Fibroblast of the conjunctiva (primary cell): ENCODE measurements at regions not wholly inside any gene's neighbourhood (a gene's known extent, or its start where the extent isn't known, plus 50 kb on each side); places are given as distances from the start of the nearest gene placed in this dataset.

Experiments
- DNase-seq: peaks from one replicate; pipeline ENCODE4 v3.0.0-alpha.2; 2010; ENCODE audit warnings: low read depth

DNA sequence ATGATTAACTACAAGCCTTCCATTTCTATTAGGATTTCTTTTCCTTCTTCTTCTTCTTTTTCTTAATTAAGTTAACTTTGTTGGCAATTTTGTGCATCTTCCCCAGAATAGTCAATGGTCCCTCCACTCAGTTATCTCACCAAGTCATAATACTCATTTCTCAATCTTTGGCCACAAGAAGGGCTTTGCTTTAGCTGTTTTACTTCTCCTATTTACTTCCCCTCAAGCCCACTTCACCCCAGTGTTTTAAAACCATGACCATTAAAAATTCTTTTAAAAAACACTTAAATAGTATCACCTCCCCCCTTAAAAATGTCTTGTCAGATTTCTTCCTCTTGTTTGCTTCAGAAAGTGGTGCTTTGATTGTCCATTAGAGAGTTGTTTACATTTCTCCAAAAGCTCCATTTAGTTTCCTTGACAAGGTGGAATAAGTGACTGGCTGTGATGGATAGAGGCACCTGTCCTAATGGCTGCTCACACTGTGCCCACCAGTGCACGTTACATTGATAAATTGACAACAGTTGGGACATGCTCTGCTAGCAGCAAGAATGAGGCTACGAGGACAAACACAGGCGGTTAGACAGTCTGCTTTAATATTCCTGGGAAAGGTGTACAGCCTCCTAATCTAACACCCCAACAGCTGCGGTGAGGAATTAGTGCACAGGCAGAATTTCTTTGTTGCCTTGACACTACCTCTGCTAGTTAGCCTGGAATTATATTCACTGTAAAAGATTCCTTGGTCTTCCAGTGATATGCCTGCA lies 354.7 kb downstream of the LMO4 start:
- no peak for DNase-seq

DNA sequence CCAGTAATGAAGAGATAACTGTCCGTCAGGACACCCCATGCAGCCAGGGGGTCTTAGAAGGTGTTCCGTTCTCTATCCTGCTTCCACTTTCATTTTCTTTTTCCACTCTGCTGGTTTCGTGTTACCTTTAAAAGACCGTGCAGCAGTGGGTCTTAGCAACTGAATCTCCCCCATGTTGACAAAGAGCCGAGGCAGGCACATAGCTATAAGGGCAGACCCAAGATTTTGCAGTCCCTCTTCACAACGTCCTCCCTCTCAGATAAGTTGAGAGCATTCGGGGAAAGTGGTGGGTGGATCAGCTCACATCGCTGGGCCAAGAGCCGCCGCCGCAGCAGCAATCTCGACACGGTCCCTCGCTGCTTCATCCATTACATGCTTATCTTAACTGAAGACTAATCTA lies 355.5 kb downstream of the LMO4 start:
- no peak for DNase-seq

GRCh38 chr1:87684713-87685205 lies 356.1 kb downstream of the LMO4 start:
- no peak for DNase-seq

DNA sequence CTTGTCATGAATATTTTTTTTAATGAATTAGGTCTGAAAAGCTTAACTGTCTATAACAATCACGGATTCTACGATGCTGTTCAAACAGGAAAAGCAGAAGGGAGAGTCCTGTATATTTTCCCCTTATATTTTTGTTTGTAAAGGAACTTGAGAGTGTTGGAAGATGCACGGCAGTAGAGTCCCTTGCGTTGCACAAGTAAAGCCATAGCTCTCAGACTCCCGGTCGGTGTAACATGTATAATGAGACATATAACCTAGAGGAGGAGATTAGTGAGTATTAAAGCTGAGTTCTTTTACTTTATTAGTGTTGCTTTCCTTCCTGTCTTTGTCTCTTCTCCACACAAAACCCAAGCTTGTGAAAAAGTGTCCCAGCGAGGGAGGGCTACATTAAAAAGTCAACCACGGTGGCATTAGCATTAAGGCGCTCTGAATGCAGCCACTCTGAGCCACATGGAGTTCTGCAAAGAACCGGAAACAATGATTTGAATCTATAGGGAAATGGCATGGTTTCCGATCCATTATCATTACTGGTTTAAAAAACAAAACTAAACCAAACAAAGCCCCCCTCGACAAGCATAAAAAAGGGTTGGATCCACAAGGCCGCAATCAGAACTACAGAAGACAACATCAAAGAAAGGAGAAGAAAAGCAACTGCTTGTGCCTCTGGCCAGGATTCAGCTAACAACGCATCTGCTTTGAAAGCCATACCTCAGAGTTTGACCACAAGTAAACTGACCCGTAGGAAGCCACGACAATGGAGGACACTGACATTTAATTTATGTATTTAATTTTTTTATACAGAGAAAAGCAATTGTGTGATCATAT lies 356.8 kb downstream of the LMO4 start:
- no peak for DNase-seq

DNA sequence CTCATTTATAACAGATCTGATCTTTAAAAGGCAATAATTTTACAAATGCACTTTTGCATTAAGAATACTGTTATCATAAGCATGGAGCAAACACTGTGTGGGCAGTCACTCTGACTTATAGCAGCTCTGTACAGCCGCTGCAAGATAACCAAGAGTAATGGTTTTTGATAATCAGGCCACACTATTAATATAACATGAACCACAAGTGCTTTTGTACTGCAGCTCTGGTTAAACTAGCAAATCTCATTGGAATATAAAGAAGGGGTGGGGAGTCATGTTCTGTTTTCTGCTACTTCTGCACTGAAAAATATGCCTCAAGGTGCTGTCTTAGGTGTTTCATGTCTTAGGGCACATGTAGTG lies 357.4 kb downstream of the LMO4 start:
- no peak for DNase-seq

DNA sequence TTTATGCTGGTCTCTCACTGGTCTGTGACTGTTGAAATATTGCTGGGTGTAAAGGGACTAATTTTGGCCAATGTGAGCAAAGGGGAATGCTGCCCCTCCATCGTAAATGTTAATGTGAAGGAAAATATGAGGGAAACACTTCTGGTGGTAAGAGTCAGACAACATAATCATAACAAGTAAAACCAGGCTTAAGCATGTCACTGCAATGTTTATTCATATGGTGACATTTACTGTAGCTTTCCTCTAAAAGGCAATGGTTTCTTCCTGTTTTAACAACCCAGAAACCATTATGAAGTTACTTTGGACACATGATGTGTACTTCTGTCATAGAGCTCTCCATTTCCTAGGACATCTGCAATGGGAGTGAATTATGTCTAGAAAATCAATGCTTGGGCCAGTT lies 358.0 kb downstream of the LMO4 start:
- no peak for DNase-seq

- no peak for DNase-seq
These were observed 359.5 kb downstream of the LMO4 start for GRCh38 chr1:87688136-87688535.

- DNase-seq: no peak
These were observed 360.8 kb downstream of the LMO4 start for GRCh38 chr1:87689487-87689886.

GRCh38 chr1:87696483-87696882 lies 367.8 kb downstream of the LMO4 start:
- no peak for DNase-seq

- no peak for DNase-seq
These were observed 373.8 kb downstream of the LMO4 start for GRCh38 chr1:87702455-87702854.

GRCh38 chr1:87705233-87705632 lies 376.6 kb downstream of the LMO4 start:
- DNase-seq: no peak

GRCh38 chr1:87706203-87706602 lies 377.5 kb downstream of the LMO4 start:
- no peak for DNase-seq

DNA sequence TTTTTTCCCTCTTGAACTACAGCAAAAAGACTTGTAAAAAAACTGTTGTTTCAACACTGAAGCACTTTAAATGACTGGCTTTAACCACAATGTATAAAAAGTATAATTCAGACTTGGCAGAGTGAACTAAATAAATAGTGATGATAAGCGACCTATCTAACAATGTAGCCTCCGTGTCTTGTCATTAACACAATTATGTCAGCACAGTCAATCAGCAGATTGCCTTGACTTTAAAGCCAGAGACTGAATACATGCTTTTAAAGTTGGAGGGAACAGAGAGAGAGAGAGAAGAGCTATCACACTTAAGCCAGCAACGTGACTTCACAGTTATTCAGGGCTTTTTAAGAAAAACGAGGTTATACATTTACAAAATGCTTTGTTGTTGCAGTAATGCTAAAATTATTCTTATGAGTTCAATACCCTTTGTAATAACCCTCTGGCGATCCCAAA lies 378.1 kb downstream of the LMO4 start:
- DNase-seq: no peak

DNA sequence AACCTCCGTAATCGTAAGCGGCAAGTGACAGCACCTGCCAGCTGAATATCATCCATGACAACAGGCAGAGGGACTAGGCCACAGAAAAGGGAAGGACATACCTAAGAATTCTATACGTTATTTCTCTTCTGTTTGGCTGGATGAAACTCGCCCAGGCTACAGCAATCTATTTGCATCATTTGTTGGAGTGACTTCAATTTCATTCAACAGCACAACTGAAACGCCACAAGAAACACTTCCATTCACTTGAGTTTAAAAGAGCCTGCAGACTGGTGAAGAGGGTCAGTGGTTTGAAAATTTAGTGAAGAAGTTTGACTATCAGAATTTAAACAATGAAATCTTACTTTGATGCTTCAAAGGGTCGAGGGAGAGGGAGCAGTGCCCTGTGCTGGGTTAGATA lies 378.7 kb downstream of the LMO4 start:
- no peak for DNase-seq

- no peak for DNase-seq
These were observed 383.8 kb downstream of the LMO4 start for GRCh38 chr1:87712261-87713010.

GRCh38 chr1:87714278-87714677 lies 385.6 kb downstream of the LMO4 start:
- DNase-seq: no peak

DNA sequence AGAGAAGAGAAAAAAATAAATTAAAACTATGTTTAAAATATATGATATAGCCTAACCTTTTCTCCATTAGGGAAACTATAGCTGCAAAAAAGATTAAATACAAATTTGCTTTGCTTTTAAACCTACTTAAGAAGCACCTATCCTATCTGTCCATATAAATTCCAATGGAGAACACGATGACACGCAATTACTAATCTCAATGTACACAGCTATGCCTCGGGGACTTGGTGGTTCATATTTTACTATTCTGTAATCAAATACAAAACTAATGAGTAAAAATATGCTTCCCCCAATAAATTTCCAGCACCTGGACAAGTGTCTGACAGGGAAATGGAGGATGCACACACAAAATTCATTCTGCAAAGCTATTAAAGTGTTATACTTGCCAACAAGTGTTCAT lies 386.4 kb downstream of the LMO4 start:
- DNase-seq: no peak

GRCh38 chr1:87715471-87715870 lies 386.8 kb downstream of the LMO4 start:
- DNase-seq: no peak

GRCh38 chr1:87717157-87717670 lies 388.5 kb downstream of the LMO4 start:
- DNase-seq: no peak

- no peak for DNase-seq
These were observed 389.7 kb downstream of the LMO4 start for GRCh38 chr1:87718241-87718950.

- DNase-seq: no peak
These were observed 391.0 kb downstream of the LMO4 start for GRCh38 chr1:87719658-87720057.

- no peak for DNase-seq
These were observed 391.9 kb downstream of the LMO4 start for GRCh38 chr1:87720561-87720960.
